K562 (cell line): ENCODE measurements at regions not wholly inside any gene's neighbourhood (a gene's known extent, or its start where the extent isn't known, plus 50 kb on each side); places are given as distances from the start of the nearest gene placed in this dataset.
"Not testable (repeated sequence)": the region's sequence is repeated elsewhere in the genome, so short reads cannot be mapped to it uniquely, and the experiment has no call there.

Experiments
- ATAC-seq: fragments of 200-7000 bp; cut with Tn5 transposase; 3 replicates; pipeline ENCODE4 v1.9.1; 2020; ENCODE audit warnings: moderate library complexity
- BruUV-seq: library from RNA; stranded (reverse); fragments of 400-500 nt; replicated peaks from 2 replicates; lab custom pipeline; 2021; lab: Mats Ljungman, UMichigan
- CTCF ChIA-PET: fragments of 300-600 bp; formaldehyde crosslinking; extraction: SDS; loops from one replicate; lab custom pipeline; 2021; ENCODE audit warnings: low intra/inter-chr PET ratio; lab: Yijun Ruan, JAX
- POLR2A ChIA-PET: fragments of 300-600, 350-650 bp; sonication (Branson Sonifier 250); formaldehyde crosslinking; extraction: SDS; loops from one replicate; lab custom pipeline; 2021; ENCODE audit warnings: antibody characterized with exemption, inconsistent platforms; lab: Yijun Ruan, JAX
- DNase-seq, 4 experiments: peaks; one replicate each; pipeline versions ENCODE4 v3.0.0 to v3.0.0-alpha.2; 2011 to 2018; ENCODE audit warnings: low spot score in 3 of 4, mixed read lengths in 3 of 4; ENCODE audit errors: extremely low read depth in 1 of 4
- FAIRE-seq: peaks from 2 replicates; lab custom pipeline; 2011; peaks lifted over from hg19 to GRCh38; lab: Jason Lieb, UNC
- H2AFZ ChIP-seq: 2 replicates; pipeline ENCODE4 v1.6.0; 2011; ENCODE audit warnings: low read depth, low read length, control low read depth, inconsistent platforms
- H3K27ac ChIP-seq: fragments of 200-600 bp; 3 replicates; pipeline ENCODE4 v1.8.0; 2011; ENCODE audit warnings: low read depth, mild to moderate bottlenecking, control low read depth, inconsistent platforms, low read length, moderate library complexity, mixed read lengths; ENCODE audit errors: extremely low read depth
- H3K27me3 ChIP-seq, 2 experiments: fragments of 300-600 bp in 1 of 2; 2 replicates in 1 of 2; 3 replicates in 1 of 2; pipeline versions ENCODE4 v1.6.0 to v1.8.0; 2011; ENCODE audit warnings: inconsistent platforms in 2 of 2, low read length in 2 of 2, mild to moderate bottlenecking in 1 of 2, mixed read lengths in 1 of 2, moderate library complexity in 1 of 2; ENCODE audit not compliant: control insufficient read depth in 2 of 2, insufficient read depth in 2 of 2
- H3K36me3 ChIP-seq: fragments of 300-600 bp; 3 replicates; pipeline ENCODE4 v1.8.0; 2011; ENCODE audit warnings: mild to moderate bottlenecking, low read length, inconsistent platforms; ENCODE audit not compliant: control insufficient read depth, insufficient read depth
- H3K4me1 ChIP-seq, 2 experiments: fragments of 200-600 bp in 1 of 2; replicated peaks in 1 of 2; 2 replicates in 1 of 2; 3 replicates in 1 of 2; pipeline versions ENCODE4 v1.5.1 to v1.8.0; 2011; ENCODE audit warnings: inconsistent platforms in 2 of 2, low read length in 2 of 2, mild to moderate bottlenecking in 1 of 2, mixed read lengths in 1 of 2, moderate library complexity in 1 of 2; ENCODE audit not compliant: control insufficient read depth in 2 of 2, insufficient read depth in 2 of 2
- H3K4me2 ChIP-seq: 2 replicates; pipeline ENCODE4 v1.6.1; 2011; ENCODE audit warnings: low read length, control low read depth, inconsistent platforms, mixed read lengths; ENCODE audit not compliant: insufficient read depth
- H3K4me3 ChIP-seq: fragments of 200-600 bp; sonication (generic), shearing (Covaris generic); 2 replicates; pipeline ENCODE4 v1.5.1; 2016; ENCODE audit warnings: control low read depth, inconsistent platforms
- H3K79me2 ChIP-seq: fragments of 200-600 bp; 3 replicates; pipeline ENCODE4 v1.8.0; 2011; ENCODE audit warnings: low read length, inconsistent platforms; ENCODE audit not compliant: control insufficient read depth, insufficient read depth
- H3K9ac ChIP-seq, 2 experiments: 2 replicates each; pipeline versions ENCODE4 v1.6.0 to v1.6.1; 2011; ENCODE audit warnings: low read depth in 2 of 2, low read length in 2 of 2, control low read depth in 1 of 2, inconsistent platforms in 1 of 2, mild to moderate bottlenecking in 1 of 2, mixed read lengths in 1 of 2; ENCODE audit not compliant: insufficient read depth in 1 of 2
- H3K9me1 ChIP-seq: one replicate; pipeline ENCODE4 v1.6.0; 2011; ENCODE audit warnings: inconsistent platforms, mild to moderate bottlenecking, low read length, moderate library complexity; ENCODE audit not compliant: control insufficient read depth, insufficient read depth
- H3K9me3 ChIP-seq: replicated peaks from 2 replicates; pipeline ENCODE4 v1.5.1; 2011; ENCODE audit warnings: low read depth, low read length, inconsistent platforms; ENCODE audit not compliant: control insufficient read depth, insufficient read depth
- H4K20me1 ChIP-seq: replicated peaks from 2 replicates; pipeline ENCODE4 v1.6.1; 2011; ENCODE audit warnings: low read length, inconsistent platforms, mixed read lengths; ENCODE audit not compliant: control insufficient read depth, insufficient read depth
- ARID1B ChIP-seq: fragments of 450-650 bp; IDR thresholded peaks from 2 replicates; pipeline ENCODE4 v1.6.1; 2016; ENCODE audit warnings: antibody characterized with exemption, mild to moderate bottlenecking, inconsistent platforms
- GTF2B ChIP-seq: IDR thresholded peaks from 2 replicates; pipeline ENCODE4 v1.6.1; 2011; ENCODE audit not compliant: insufficient read length; ENCODE audit errors: extremely low read depth
- JUN ChIP-seq, 2 experiments: sonication (generic) in 1 of 2; formaldehyde crosslinking in 1 of 2; IDR thresholded peaks; 2 replicates each; pipeline versions ENCODE4 v1.6.1 to v1.8.0; 2012 to 2022; ENCODE audit warnings: borderline replicate concordance in 2 of 2, mild to moderate bottlenecking in 2 of 2, improper control_type of control experiment in 1 of 2, low read depth in 1 of 2, low read length in 1 of 2, missing genetic modification reagents in 1 of 2
- KDM2B ChIP-seq: fragments of 250-450 bp; sonication (Bioruptor Pico); IDR thresholded peaks from 2 replicates; pipeline ENCODE4 v1.8.0; 2021; ENCODE audit warnings: mild to moderate bottlenecking, moderate library complexity
- TBL1XR1 ChIP-seq, 2 experiments: IDR thresholded peaks; 2 replicates each; pipeline ENCODE4 v1.6.1; 2012; ENCODE audit warnings: improper control_type of control experiment in 2 of 2, low read length in 2 of 2, mild to moderate bottlenecking in 1 of 2
- YY1 ChIP-seq, 3 experiments: IDR thresholded peaks; 2 replicates each; pipeline ENCODE4 v1.6.1; 2011; ENCODE audit warnings: low read length in 2 of 3, mild to moderate bottlenecking in 2 of 3, moderate library complexity in 2 of 3, borderline replicate concordance in 1 of 3, control low read depth in 1 of 3, low read depth in 1 of 3; ENCODE audit not compliant: insufficient read depth in 3 of 3, insufficient replicate concordance in 2 of 3, control insufficient read depth in 1 of 3, insufficient read length in 1 of 3; ENCODE audit errors: extremely low read depth in 1 of 3
- ZNF197 ChIP-seq: fragments of 200-800 bp; sonication (Bioruptor generic); IDR thresholded peaks from 2 replicates; pipeline ENCODE4 v1.6.1; 2016; ENCODE audit warnings: low read depth, missing genetic modification characterization, missing compliant biosample characterization
- ZNF318 ChIP-seq, 2 experiments: fragments of 450-650 bp; IDR thresholded peaks; 2 replicates each; pipeline ENCODE4 v1.6.1; 2016; ENCODE audit warnings: mild to moderate bottlenecking in 2 of 2, borderline replicate concordance in 1 of 2, low read depth in 1 of 2, moderate library complexity in 1 of 2
- ZNF347 ChIP-seq: fragments of 450-650 bp; formaldehyde crosslinking; IDR thresholded peaks from 2 replicates; pipeline ENCODE4 v1.4.0; 2020; ENCODE audit warnings: low read depth, mild to moderate bottlenecking, moderate library complexity
- ZNF354B ChIP-seq: fragments of 250-450 bp; sonication (Bioruptor Pico); IDR thresholded peaks from 2 replicates; pipeline ENCODE4 v1.4.0; 2020
- WGBS: fragments of 100-300 bp; shearing (Covaris generic); methylation state at CpG from one replicate; pipeline ENCODE4 v1.1.6; 2016; ENCODE audit warnings: low coverage, mixed read lengths; ENCODE audit not compliant: insufficient coverage; ENCODE audit errors: missing lambda C conversion rate; 5-methylcytosine and 5-hydroxymethylcytosine counted together
- in situ Hi-C: fragments of 300-500 bp; cut with MboI; formaldehyde crosslinking; loops from 4 replicates; pipeline ENCODE4 v1.15.0; 2018; ENCODE audit warnings: inconsistent platforms, mixed read lengths
- intact Hi-C: fragments of 100-400 bp; cut with micrococcal nuclease; formaldehyde crosslinking; loops from 2 replicates; pipeline ENCODE4 v1.14.2; 2022

GRCh38 chr11:49424136-49424535 is 215.7 kb upstream of the FOLH1 start (continued):
- TF ChIP-seq ZNF318 (IDR thresholded peaks at IDR 0.05; ENCODE audit: borderline replicate concordance in 1 of 2, low read depth in 1 of 2), result no peak
- no peak for TF ChIP-seq TBL1XR1 (IDR thresholded peaks at IDR 0.05; ENCODE audit: low read length in 2 of 2)
- no peak for TF ChIP-seq GTF2B
- no peak for TF ChIP-seq JUN (IDR thresholded peaks at IDR 0.05; ENCODE audit: borderline replicate concordance, low read depth, low read length)
- TF ChIP-seq JUN (CRISPR knock-in tag; IDR thresholded peaks at IDR 0.05; ENCODE audit: borderline replicate concordance), result no peak
- no peak for TF ChIP-seq ZNF354B (CRISPR knock-in tag)
- no peak for TF ChIP-seq YY1 (IDR thresholded peaks at IDR 0.05; ENCODE audit: borderline replicate concordance in 1 of 3, control insufficient read depth in 1 of 3, extremely low read depth in 1 of 3, insufficient read depth in 3 of 3, insufficient read length in 1 of 3, insufficient replicate concordance in 2 of 3, low read depth in 1 of 3, low read length in 2 of 3)
- no peak for TF ChIP-seq ZNF347 (CRISPR knock-in tag)
- no peak for TF ChIP-seq KDM2B (CRISPR knock-in tag)
- no peak for TF ChIP-seq ARID1B
- TF ChIP-seq ZNF197, result no peak

- H3K79me2 ChIP-seq, CTCF ChIA-PET, DNase-seq, H3K27me3 ChIP-seq, H3K27ac ChIP-seq, in situ Hi-C loops, BruUV-seq, H3K4me1 ChIP-seq, ATAC-seq, intact Hi-C loops, H3K4me2 ChIP-seq, POLR2A ChIA-PET, FAIRE-seq, H4K20me1 ChIP-seq, H3K9me3 ChIP-seq, H3K9ac ChIP-seq, H3K9me1 ChIP-seq, H3K36me3 ChIP-seq, H2AFZ ChIP-seq, H3K4me3 ChIP-seq: not testable (repeated sequence)
- WGBS, result 0% methylated on average over 3 of the region's 3 CpGs
These were observed 210.5 kb upstream of the FOLH1 start for GRCh38 chr11:49418877-49419276.
